Calu3 (cell line): ENCODE measurements at regions not wholly inside any gene's neighbourhood (a gene's known extent, or its start where the extent isn't known, plus 50 kb on each side); places are given as distances from the start of the nearest gene placed in this dataset.

Experiments
- BruUV-seq: library from RNA; stranded (reverse); fragments of 400-500 nt; replicated peaks from 2 replicates; lab custom pipeline; 2021; lab: Mats Ljungman, UMichigan
- CTCF ChIA-PET: fragments of 300-600 bp; sonication (Branson Sonifier 250); formaldehyde crosslinking; loops from one replicate; lab custom pipeline; 2022; ENCODE audit warnings: antibody characterized with exemption; lab: Charles Lee
- DNase-seq: peaks from one replicate; pipeline ENCODE4 v3.0.0; 2022
- H3K27ac Mint-ChIP-seq: one replicate; pipeline ENCODE4 v1.8.0; 2022; ENCODE audit warnings: mixed read lengths; ENCODE audit not compliant: unreplicated experiment
- H3K27me3 Mint-ChIP-seq: one replicate; pipeline ENCODE4 v1.8.0; 2022; ENCODE audit warnings: mixed read lengths; ENCODE audit not compliant: unreplicated experiment
- H3K36me3 Mint-ChIP-seq: one replicate; pipeline ENCODE4 v1.8.0; 2022; ENCODE audit warnings: mild to moderate bottlenecking, moderate library complexity, mixed read lengths; ENCODE audit not compliant: insufficient read depth, unreplicated experiment
- H3K4me1 Mint-ChIP-seq: one replicate; pipeline ENCODE4 v1.8.0; 2022; ENCODE audit warnings: mild to moderate bottlenecking, low read depth, mixed read lengths; ENCODE audit not compliant: unreplicated experiment
- H3K4me3 Mint-ChIP-seq: one replicate; pipeline ENCODE4 v1.8.0; 2022; ENCODE audit warnings: mild to moderate bottlenecking, low read depth, moderate library complexity, mixed read lengths; ENCODE audit not compliant: unreplicated experiment
- H3K9me3 Mint-ChIP-seq: one replicate; pipeline ENCODE4 v1.8.0; 2022; ENCODE audit warnings: low read depth, mixed read lengths; ENCODE audit not compliant: unreplicated experiment
- CTCF ChIP-seq: fragments of 200-600 bp; IDR thresholded peaks from one replicate; pipeline ENCODE4 v1.8.0; 2022; ENCODE audit warnings: antibody characterized with exemption; ENCODE audit not compliant: unreplicated experiment
- intact Hi-C: fragments of 100-400 bp; cut with micrococcal nuclease; formaldehyde crosslinking; loops from one replicate; pipeline ENCODE4 v1.10.0; 2022; ENCODE audit not compliant: unreplicated experiment

GRCh38 chr4:53830511-53830910 lies 233.9 kb downstream of the CHIC2 start:
- H3K4me1 Mint-ChIP-seq, result no peaks in the 10 kb centered on the region
- no peaks in the 10 kb centered on the region for H3K36me3 Mint-ChIP-seq
- no peak for DNase-seq
- no TSS peak for BruUV-seq
- H3K27ac Mint-ChIP-seq, result no peak overlapping the region
- H3K27me3 Mint-ChIP-seq, result peaks cover 34% of the 10 kb centered on the region
- peaks cover 13% of the 10 kb centered on the region for H3K9me3 Mint-ChIP-seq
- CTCF ChIA-PET, result no interaction called here
- intact Hi-C loops, result no loop called here
- no peak overlapping the region for H3K4me3 Mint-ChIP-seq
- no peak for TF ChIP-seq CTCF

- DNase-seq, result no peak
- Mint-ChIP-seq H3K27ac (no peak overlapping the region), H3K36me3 (no peaks in the 10 kb centered on the region), H3K27me3 (peaks cover 4% of the 10 kb centered on the region), H3K4me3 (no peak overlapping the region), H3K4me1 (no peaks in the 10 kb centered on the region), H3K9me3 (no peaks in the 10 kb centered on the region)
- CTCF ChIA-PET, result no interaction called here
- TF ChIP-seq CTCF, result no peak
- intact Hi-C loops, result no loop called here
- no TSS peak for BruUV-seq
These were observed 230.0 kb upstream of the LNX1 start for GRCh38 chr4:53821179-53821851.

- no peaks in the 10 kb centered on the region for H3K36me3 Mint-ChIP-seq
- H3K27me3 Mint-ChIP-seq, result no peaks in the 10 kb centered on the region
- TF ChIP-seq CTCF, result no peak
- H3K9me3 Mint-ChIP-seq, result no peaks in the 10 kb centered on the region
- BruUV-seq, result no TSS peak
- H3K4me1 Mint-ChIP-seq, result no peaks in the 10 kb centered on the region
- CTCF ChIA-PET, result no interaction called here
- intact Hi-C loops, result no loop called here
- H3K4me3 Mint-ChIP-seq, result no peak overlapping the region
- no peak overlapping the region for H3K27ac Mint-ChIP-seq
- DNase-seq, result no peak
These were observed 226.8 kb upstream of the LNX1 start for GRCh38 chr4:53818104-53818503.

- no peaks in the 10 kb centered on the region for H3K4me1 Mint-ChIP-seq
- H3K4me3 Mint-ChIP-seq, result no peak overlapping the region
- TF ChIP-seq CTCF, result no peak
- no peaks in the 10 kb centered on the region for H3K36me3 Mint-ChIP-seq
- no TSS peak for BruUV-seq
- intact Hi-C loops, result no loop called here
- no peaks in the 10 kb centered on the region for H3K27me3 Mint-ChIP-seq
- CTCF ChIA-PET, result interaction anchor here (0.7 kb wide), 1 partner anchor 621 kb away, joined by 3 read pairs; no protein-coding TSS in a partner anchor
- H3K9me3 Mint-ChIP-seq, result no peaks in the 10 kb centered on the region
- H3K27ac Mint-ChIP-seq, result no peak overlapping the region
- no peak for DNase-seq
These were observed 225.3 kb upstream of the LNX1 start for GRCh38 chr4:53816561-53816960.
